Upper lobe of left lung (tissue), 4 donors: ENCODE measurements at regions not wholly inside any gene's neighbourhood (a gene's known extent, or its start where the extent isn't known, plus 50 kb on each side); places are given as distances from the start of the nearest gene placed in this dataset.

Experiments used
- CTCF ChIP-seq, 6 experiments: fragments of 450-650 bp in 4 of 6; fragments of 200-600 bp in 2 of 6; sonication (generic) in 2 of 6; IDR thresholded peaks; one replicate each; pipeline ENCODE4 v1.5.1; 2016 to 2019; ENCODE audit warnings: antibody characterized with exemption in 6 of 6
- EP300 ChIP-seq, 4 donors: sonication (generic); formaldehyde crosslinking; IDR thresholded peaks; one replicate each; pipeline ENCODE4 v1.5.1; 2017; ENCODE audit warnings: antibody characterized with exemption in 4 of 4, control low read depth in 2 of 4
- POLR2A ChIP-seq, 4 donors: fragments of 450-650 bp; IDR thresholded peaks; one replicate each; pipeline ENCODE4 v1.5.1; 2016 to 2017; ENCODE audit warnings: antibody characterized with exemption in 4 of 4, mild to moderate bottlenecking in 2 of 4

- TF ChIP-seq CTCF (IDR thresholded peaks at IDR 0.05) (no peak), POLR2A (IDR thresholded peaks at IDR 0.05) (no peak), EP300 (IDR thresholded peaks at IDR 0.05) (no peak)
Observed at GRCh38 chr1:79969886-79970285, 963.4 kb upstream of the ADGRL4 start.
